GM21717 (cell line): ENCODE measurements at regions not wholly inside any gene's neighbourhood (a gene's known extent, or its start where the extent isn't known, plus 50 kb on each side); places are given as distances from the start of the nearest gene placed in this dataset.

Experiments
- ATAC-seq: cut with Tn5 transposase; IDR thresholded peaks from one replicate; pipeline ENCODE4 v1.9.1; 2021; ENCODE audit warnings: mild to moderate bottlenecking, moderate library complexity; ENCODE audit not compliant: unreplicated experiment

GRCh38 chr14:73783107-73783727 is 68.4 kb upstream of the PTGR2 start:
- no peak for ATAC-seq

- no peak for ATAC-seq
These were observed 68.4 kb upstream of the PNMA1 start for GRCh38 chr14:73782623-73783022.

- no peak for ATAC-seq
These were observed 66.7 kb upstream of the PNMA1 start for GRCh38 chr14:73780896-73781295.

GRCh38 chr14:73780391-73780790 is 66.2 kb upstream of the PNMA1 start:
- no peak for ATAC-seq

- ATAC-seq: no peak
These were observed 64.6 kb upstream of the PNMA1 start for GRCh38 chr14:73778736-73779135.

- ATAC-seq: no peak
These were observed 63.2 kb upstream of the PNMA1 start for GRCh38 chr14:73777420-73777819.

GRCh38 chr14:73776194-73776537 is 62.0 kb upstream of the PNMA1 start:
- no peak for ATAC-seq

- no peak for ATAC-seq
These were observed 61.4 kb upstream of the PNMA1 start for GRCh38 chr14:73775339-73776193.

- no peak for ATAC-seq
These were observed 60.5 kb upstream of the PNMA1 start for GRCh38 chr14:73774671-73775070.

GRCh38 chr14:73774241-73774570 is 60.0 kb upstream of the PNMA1 start:
- no peak for ATAC-seq

- no peak for ATAC-seq
These were observed 59.5 kb upstream of the PNMA1 start for GRCh38 chr14:73773441-73774240.

- ATAC-seq: peak; percentile 34
These were observed 57.9 kb upstream of the PNMA1 start for GRCh38 chr14:73771848-73772638.

- ATAC-seq: peak; percentile 9
These were observed 57.0 kb upstream of the PNMA1 start for GRCh38 chr14:73770977-73771847.

- no peak for ATAC-seq
These were observed 53.9 kb upstream of the PNMA1 start for GRCh38 chr14:73768107-73768506.

GRCh38 chr14:73764406-73765280 is 50.5 kb upstream of the PNMA1 start:
- no peak for ATAC-seq
